CD8-positive, alpha-beta memory T cell (primary cell): ENCODE measurements at regions not wholly inside any gene's neighbourhood (a gene's known extent, or its start where the extent isn't known, plus 50 kb on each side); places are given as distances from the start of the nearest gene placed in this dataset.
"Not testable (repeated sequence)": the region's sequence is repeated elsewhere in the genome, so short reads cannot be mapped to it uniquely, and the experiment has no call there.

Experiments used
- CTCF ChIA-PET: fragments of 350-600 bp; sonication (Branson Sonifier 250); formaldehyde crosslinking; loops from one replicate; lab custom pipeline; 2021; ENCODE audit warnings: antibody characterized with exemption; lab: Charles Lee
- POLR2A ChIA-PET: fragments of 350-600 bp; sonication (Branson Sonifier 250); formaldehyde crosslinking; loops from one replicate; lab custom pipeline; 2021; ENCODE audit warnings: antibody characterized with exemption; lab: Charles Lee
- DNase-seq, 5 donors: peaks; one replicate each; pipeline versions ENCODE4 v3.0.0 to v3.0.0-alpha.2; 2020 to 2022; ENCODE audit warnings: mixed read lengths in 1 of 5
- H3K27ac ChIP-seq: one replicate; pipeline ENCODE4 v1.7.0; 2013; ENCODE audit warnings: low read depth, mild to moderate bottlenecking, low read length, moderate library complexity
- H3K27me3 ChIP-seq: 2 replicates; pipeline ENCODE4 v1.7.0; 2013; ENCODE audit warnings: low read length, mild to moderate bottlenecking; ENCODE audit not compliant: insufficient read depth, poor library complexity, severe bottlenecking
- H3K36me3 ChIP-seq: 2 replicates; pipeline ENCODE4 v1.7.0; 2013; ENCODE audit warnings: mild to moderate bottlenecking, low read length, moderate library complexity; ENCODE audit not compliant: insufficient read depth
- H3K4me1 ChIP-seq: 2 replicates; pipeline ENCODE4 v1.7.0; 2013; ENCODE audit warnings: mild to moderate bottlenecking, low read length, moderate library complexity; ENCODE audit not compliant: insufficient read depth
- H3K4me3 ChIP-seq: 2 replicates; pipeline ENCODE4 v1.7.0; 2013; ENCODE audit warnings: mild to moderate bottlenecking, low read length
- H3K9me3 ChIP-seq: 2 replicates; pipeline ENCODE4 v1.7.0; 2013; ENCODE audit warnings: mild to moderate bottlenecking, low read length
- H3K27ac Mint-ChIP-seq, 8 donors: one replicate each; pipeline ENCODE4 v1.8.0; 2020 to 2021; ENCODE audit warnings: mixed read lengths in 8 of 8, mild to moderate bottlenecking in 6 of 8, inconsistent platforms in 3 of 8, moderate library complexity in 3 of 8
- H3K27me3 Mint-ChIP-seq, 2 donors: one replicate each; pipeline ENCODE4 v1.8.0; 2020 to 2021; ENCODE audit warnings: mixed read lengths in 2 of 2, mild to moderate bottlenecking in 1 of 2, moderate library complexity in 1 of 2
- H3K36me3 Mint-ChIP-seq, 3 donors: one replicate each; pipeline ENCODE4 v1.8.0; 2020 to 2021; ENCODE audit warnings: mixed read lengths in 3 of 3, inconsistent platforms in 1 of 3, mild to moderate bottlenecking in 1 of 3
- H3K4me1 Mint-ChIP-seq, 3 donors: one replicate each; pipeline ENCODE4 v1.8.0; 2020 to 2021; ENCODE audit warnings: mixed read lengths in 3 of 3, inconsistent platforms in 1 of 3, mild to moderate bottlenecking in 1 of 3
- H3K4me3 Mint-ChIP-seq, 7 donors: one replicate each; pipeline ENCODE4 v1.8.0; 2020 to 2021; ENCODE audit warnings: mixed read lengths in 7 of 7, mild to moderate bottlenecking in 6 of 7, moderate library complexity in 4 of 7, inconsistent platforms in 2 of 7
- H3K9me3 Mint-ChIP-seq, 5 donors: one replicate each; pipeline ENCODE4 v1.8.0; 2020 to 2022; ENCODE audit warnings: mixed read lengths in 5 of 5, mild to moderate bottlenecking in 3 of 5, moderate library complexity in 2 of 5, inconsistent platforms in 1 of 5

GRCh38 chr21:9034491-9035200 is 1486.7 kb upstream of the TPTE start:
- H3K4me3 Mint-ChIP-seq, H3K27ac ChIP-seq, H3K36me3 ChIP-seq, H3K27me3 Mint-ChIP-seq, H3K4me1 Mint-ChIP-seq, H3K27me3 ChIP-seq, H3K4me3 ChIP-seq, DNase-seq, H3K27ac Mint-ChIP-seq, H3K4me1 ChIP-seq, H3K9me3 Mint-ChIP-seq, H3K9me3 ChIP-seq, POLR2A ChIA-PET, H3K36me3 Mint-ChIP-seq, CTCF ChIA-PET: not testable (repeated sequence)

GRCh38 chr21:9035225-9035624 is 1486.2 kb upstream of the TPTE start:
- H3K27me3 Mint-ChIP-seq, H3K9me3 ChIP-seq, H3K36me3 ChIP-seq, H3K4me1 Mint-ChIP-seq, H3K27ac Mint-ChIP-seq, H3K27me3 ChIP-seq, POLR2A ChIA-PET, H3K4me3 ChIP-seq, DNase-seq, H3K4me3 Mint-ChIP-seq, CTCF ChIA-PET, H3K4me1 ChIP-seq, H3K27ac ChIP-seq, H3K36me3 Mint-ChIP-seq: not testable (repeated sequence)
- peaks cover 0 to 15% (median 0%) of the 10 kb centered on the region in 5 donors for H3K9me3 Mint-ChIP-seq

GRCh38 chr21:9035970-9036369 is 1485.4 kb upstream of the TPTE start:
- H3K9me3 Mint-ChIP-seq: peaks cover 0 to 19% (median 0%) of the 10 kb centered on the region in 5 donors
- H3K27ac Mint-ChIP-seq, POLR2A ChIA-PET, H3K36me3 Mint-ChIP-seq, H3K4me3 ChIP-seq, DNase-seq, CTCF ChIA-PET, H3K27ac ChIP-seq, H3K4me1 Mint-ChIP-seq, H3K4me1 ChIP-seq, H3K4me3 Mint-ChIP-seq, H3K36me3 ChIP-seq, H3K9me3 ChIP-seq, H3K27me3 ChIP-seq, H3K27me3 Mint-ChIP-seq: not testable (repeated sequence)

- DNase-seq, H3K36me3 ChIP-seq, H3K27me3 Mint-ChIP-seq, H3K27ac ChIP-seq, H3K27me3 ChIP-seq, H3K4me1 Mint-ChIP-seq, H3K9me3 ChIP-seq, H3K4me1 ChIP-seq, POLR2A ChIA-PET, H3K27ac Mint-ChIP-seq, H3K4me3 Mint-ChIP-seq, H3K36me3 Mint-ChIP-seq, CTCF ChIA-PET, H3K4me3 ChIP-seq: not testable (repeated sequence)
- peaks cover 0 to 24% (median 0%) of the 10 kb centered on the region in 5 donors for H3K9me3 Mint-ChIP-seq
Observed at GRCh38 chr21:9036966-9037587, 1484.3 kb upstream of the TPTE start.

- DNase-seq, H3K27ac ChIP-seq, CTCF ChIA-PET, H3K27ac Mint-ChIP-seq, H3K27me3 Mint-ChIP-seq, H3K36me3 Mint-ChIP-seq, H3K36me3 ChIP-seq, H3K4me1 Mint-ChIP-seq, H3K27me3 ChIP-seq, H3K4me1 ChIP-seq, H3K9me3 ChIP-seq, H3K4me3 ChIP-seq, POLR2A ChIA-PET, H3K4me3 Mint-ChIP-seq: not testable (repeated sequence)
- H3K9me3 Mint-ChIP-seq: peaks cover 0 to 24% (median 0%) of the 10 kb centered on the region in 5 donors
Observed at GRCh38 chr21:9037588-9038544, 1483.5 kb upstream of the TPTE start.

GRCh38 chr21:9039520-9040365 is 1481.6 kb upstream of the TPTE start:
- DNase-seq: peak in 1 of 5 donors; percentile 42
- H3K27ac Mint-ChIP-seq: not testable (repeated sequence)

GRCh38 chr21:9040406-9040805 is 1481.0 kb upstream of the TPTE start:
- H3K4me3 Mint-ChIP-seq, H3K27me3 ChIP-seq, H3K4me3 ChIP-seq, CTCF ChIA-PET, H3K4me1 Mint-ChIP-seq, H3K9me3 ChIP-seq, H3K27ac ChIP-seq, POLR2A ChIA-PET, H3K36me3 ChIP-seq, H3K27ac Mint-ChIP-seq, H3K4me1 ChIP-seq, H3K36me3 Mint-ChIP-seq, H3K27me3 Mint-ChIP-seq: not testable (repeated sequence)
- peak in 1 of 5 donors; percentile 34 for DNase-seq
- H3K9me3 Mint-ChIP-seq: peaks cover 0 to 24% (median 0%) of the 10 kb centered on the region in 5 donors

More at GRCh38 chr21:9039520-9040365, 1481.6 kb upstream of the TPTE start:
- H3K4me1 Mint-ChIP-seq, H3K4me1 ChIP-seq, CTCF ChIA-PET, H3K4me3 Mint-ChIP-seq, POLR2A ChIA-PET, H3K9me3 ChIP-seq, H3K36me3 ChIP-seq, H3K27me3 Mint-ChIP-seq, H3K27ac ChIP-seq, H3K27me3 ChIP-seq, H3K36me3 Mint-ChIP-seq, H3K4me3 ChIP-seq: not testable (repeated sequence)
- H3K9me3 Mint-ChIP-seq: peaks cover 0 to 24% (median 0%) of the 10 kb centered on the region in 5 donors
